ENCODE measurements at regions not wholly inside any gene's neighbourhood (a gene's known extent, or its start where the extent isn't known, plus 50 kb on each side); places are given as distances from the start of the nearest gene placed in this dataset.

DNA sequence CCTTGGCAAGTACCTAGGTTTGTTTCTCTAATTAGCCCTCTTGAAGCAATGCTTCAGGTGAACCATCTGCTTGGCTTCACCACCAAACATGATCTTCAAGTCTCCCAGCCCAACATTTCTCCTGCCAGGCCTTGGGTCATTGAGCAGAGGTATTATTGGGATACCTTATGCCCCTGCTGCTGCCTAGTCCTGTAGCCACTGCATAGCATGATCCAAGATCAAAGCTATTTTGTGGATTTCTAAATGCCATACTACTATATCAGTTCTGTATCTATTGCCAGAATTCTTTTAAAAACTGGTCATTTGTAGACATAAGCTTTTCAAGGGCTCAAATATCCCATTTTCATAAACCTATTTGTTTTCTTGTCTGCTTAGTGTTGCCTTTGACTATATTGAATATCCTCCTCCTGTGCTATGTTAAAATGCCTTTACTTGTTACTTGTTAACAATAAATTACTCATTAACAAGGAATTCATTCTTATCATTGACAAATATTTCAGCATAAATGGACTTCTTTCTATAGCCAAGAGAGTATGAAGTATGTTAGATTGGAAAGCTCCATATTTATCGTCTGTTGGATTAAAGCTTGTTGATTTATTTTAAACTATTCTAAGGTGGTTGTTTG, 204.5 kb upstream of the RBBP8 start:
- Mint-ChIP-seq H3K9me3 (peaks cover 0 to 2% (median 0%) of the 10 kb centered on the region in 7 donors), H3K36me3 (no peaks in the 10 kb centered on the region)
- H3K9ac ChIP-seq (ENCODE audit: insufficient read depth, low read length, poor library complexity, severe bottlenecking), result no peak overlapping the region

DNA sequence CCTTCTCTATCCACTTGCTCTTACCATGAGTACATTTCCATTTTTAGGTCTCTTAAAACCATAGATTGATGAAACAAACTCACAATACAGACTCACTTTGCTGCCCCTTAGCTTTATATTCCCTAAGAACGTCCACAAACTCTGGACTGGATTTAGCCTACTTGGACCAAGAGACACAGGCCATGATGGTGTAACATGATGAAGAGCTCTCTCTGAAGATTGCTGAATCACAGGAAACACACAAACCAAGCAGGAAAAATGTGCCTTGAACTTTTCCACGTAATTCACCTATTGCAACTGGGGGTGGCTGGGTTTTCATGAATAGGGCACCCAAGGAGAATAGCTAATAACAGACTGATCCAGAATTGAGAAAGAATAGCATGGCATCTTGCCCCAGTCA, 201.7 kb upstream of the RBBP8 start:
- Histone ChIP-seq H3K4me1 (ENCODE audit: control insufficient read depth in 1 of 2, insufficient read depth in 2 of 2, low read length in 2 of 2) (no peaks in the 10 kb centered on the region), H3K9ac (ENCODE audit: insufficient read depth, low read length, poor library complexity, severe bottlenecking) (no peak overlapping the region), H3K9me3 (replicated peaks in 1 of 2; ENCODE audit: control insufficient read depth in 1 of 2, insufficient read depth in 1 of 2, low read length in 2 of 2) (no peaks in the 10 kb centered on the region), H3K4me2 (replicated peaks; ENCODE audit: extremely low read depth, low read length, poor library complexity, severe bottlenecking) (no peak overlapping the region), H2AFZ (ENCODE audit: insufficient read depth, low read depth, low read length, poor library complexity, severe bottlenecking) (no peak overlapping the region), H4K20me1 (ENCODE audit: insufficient read depth, low read length) (no peaks in the 10 kb centered on the region), H3K79me2 (ENCODE audit: insufficient read depth, low read length) (no peaks in the 10 kb centered on the region), H3K27ac (ENCODE audit: low read depth in 1 of 2, low read length in 2 of 2) (no peak overlapping the region), H3K4me3 (replicated peaks in 1 of 3; ENCODE audit: low read depth in 2 of 3, low read length in 3 of 3) (no peak overlapping the region), H3K27me3 (ENCODE audit: control insufficient read depth in 2 of 2, insufficient read depth in 2 of 2, low read length in 2 of 2) (no peaks in the 10 kb centered on the region), H3K36me3 (replicated peaks in 1 of 2; ENCODE audit: control insufficient read depth in 1 of 2, insufficient read depth in 2 of 2, low read length in 2 of 2) (no peaks in the 10 kb centered on the region)
- TF ChIP-seq, protein P1, sequence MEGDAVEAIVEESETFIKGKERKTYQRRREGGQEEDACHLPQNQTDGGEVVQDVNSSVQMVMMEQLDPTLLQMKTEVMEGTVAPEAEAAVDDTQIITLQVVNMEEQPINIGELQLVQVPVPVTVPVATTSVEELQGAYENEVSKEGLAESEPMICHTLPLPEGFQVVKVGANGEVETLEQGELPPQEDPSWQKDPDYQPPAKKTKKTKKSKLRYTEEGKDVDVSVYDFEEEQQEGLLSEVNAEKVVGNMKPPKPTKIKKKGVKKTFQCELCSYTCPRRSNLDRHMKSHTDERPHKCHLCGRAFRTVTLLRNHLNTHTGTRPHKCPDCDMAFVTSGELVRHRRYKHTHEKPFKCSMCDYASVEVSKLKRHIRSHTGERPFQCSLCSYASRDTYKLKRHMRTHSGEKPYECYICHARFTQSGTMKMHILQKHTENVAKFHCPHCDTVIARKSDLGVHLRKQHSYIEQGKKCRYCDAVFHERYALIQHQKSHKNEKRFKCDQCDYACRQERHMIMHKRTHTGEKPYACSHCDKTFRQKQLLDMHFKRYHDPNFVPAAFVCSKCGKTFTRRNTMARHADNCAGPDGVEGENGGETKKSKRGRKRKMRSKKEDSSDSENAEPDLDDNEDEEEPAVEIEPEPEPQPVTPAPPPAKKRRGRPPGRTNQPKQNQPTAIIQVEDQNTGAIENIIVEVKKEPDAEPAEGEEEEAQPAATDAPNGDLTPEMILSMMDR (IDR thresholded peaks at IDR 0.05), result no peak
- H3K4me1 Mint-ChIP-seq, result no peaks in the 10 kb centered on the region
- no CpG with 5 or more reads among the region's 2 CpGs for WGBS (ENCODE audit: insufficient coverage)
- intact Hi-C loops (cut with micrococcal nuclease), result no loop called here
- no peak for DNase-seq
- H3K4me3 Mint-ChIP-seq, result no peak overlapping the region
- peaks cover 0 to 5% (median 0%) of the 10 kb centered on the region in 7 donors for H3K9me3 Mint-ChIP-seq
- no peak overlapping the region for H3K27ac Mint-ChIP-seq
- no peaks in the 10 kb centered on the region for H3K36me3 Mint-ChIP-seq
- no peaks in the 10 kb centered on the region for H3K27me3 Mint-ChIP-seq (ENCODE audit: low read depth in 3 of 3)

More for the DNA sequence above, 204.5 kb upstream of the RBBP8 start:
- no peaks in the 10 kb centered on the region for H3K36me3 ChIP-seq (replicated peaks in 1 of 2; ENCODE audit: control insufficient read depth in 1 of 2, insufficient read depth in 2 of 2, low read length in 2 of 2)
- no peaks in the 10 kb centered on the region for H3K4me1 Mint-ChIP-seq
- TF ChIP-seq, protein P1 (IDR thresholded peaks at IDR 0.05), result no peak
- no peak overlapping the region for H3K27ac ChIP-seq (ENCODE audit: low read depth in 1 of 2, low read length in 2 of 2)
- no peak overlapping the region for H2AFZ ChIP-seq (ENCODE audit: insufficient read depth, low read depth, low read length, poor library complexity, severe bottlenecking)
- H3K4me1 ChIP-seq (ENCODE audit: control insufficient read depth in 1 of 2, insufficient read depth in 2 of 2, low read length in 2 of 2), result no peaks in the 10 kb centered on the region
- no peak overlapping the region for H3K27ac Mint-ChIP-seq
- no peak for DNase-seq
- no peaks in the 10 kb centered on the region for H3K79me2 ChIP-seq (ENCODE audit: insufficient read depth, low read length)
- H4K20me1 ChIP-seq (ENCODE audit: insufficient read depth, low read length), result no peaks in the 10 kb centered on the region
- WGBS (ENCODE audit: insufficient coverage), result no CpG with 5 or more reads among the region's 1 CpG
- intact Hi-C loops (cut with micrococcal nuclease), result no loop called here
- H3K27me3 ChIP-seq (ENCODE audit: control insufficient read depth in 2 of 2, insufficient read depth in 2 of 2, low read length in 2 of 2), result no peaks in the 10 kb centered on the region
- no peaks in the 10 kb centered on the region for H3K9me3 ChIP-seq (replicated peaks in 1 of 2; ENCODE audit: control insufficient read depth in 1 of 2, insufficient read depth in 1 of 2, low read length in 2 of 2)
- H3K4me3 ChIP-seq (replicated peaks in 1 of 3; ENCODE audit: low read depth in 2 of 3, low read length in 3 of 3), result no peak overlapping the region
- no peak overlapping the region for H3K4me2 ChIP-seq (replicated peaks; ENCODE audit: extremely low read depth, low read length, poor library complexity, severe bottlenecking)
- peaks cover 0 to 2% (median 0%) of the 10 kb centered on the region in 3 donors for H3K27me3 Mint-ChIP-seq (ENCODE audit: low read depth in 3 of 3)
- no peak overlapping the region for H3K4me3 Mint-ChIP-seq

All from CD14-positive monocyte (primary cell).